Liver (tissue), 3 donors: ENCODE measurements at regions not wholly inside any gene's neighbourhood (a gene's known extent, or its start where the extent isn't known, plus 50 kb on each side); places are given as distances from the start of the nearest gene placed in this dataset.

Source experiments
- CTCF ChIP-seq: fragments of 150-350 bp; IDR thresholded peaks from 2 replicates; pipeline ENCODE4 v1.5.1; 2017; ENCODE audit warnings: improper control_type of control experiment, low read depth, low read length; ENCODE audit not compliant: missing input control
- EGR1 ChIP-seq, 2 donors: IDR thresholded peaks; 2 replicates each; pipeline ENCODE4 v1.6.1; 2016 to 2018; ENCODE audit warnings: antibody characterized with exemption in 2 of 2, low read depth in 2 of 2
- FOXA1 ChIP-seq: IDR thresholded peaks from 2 replicates; pipeline ENCODE4 v1.6.1; 2016; ENCODE audit warnings: antibody characterized with exemption
- MAX ChIP-seq: IDR thresholded peaks from 2 replicates; pipeline ENCODE4 v1.6.1; 2016; ENCODE audit warnings: antibody characterized with exemption
- RAD21 ChIP-seq, 2 donors: IDR thresholded peaks; 2 replicates each; pipeline ENCODE4 v1.6.1; 2016; ENCODE audit warnings: antibody characterized with exemption in 2 of 2, mild to moderate bottlenecking in 2 of 2
- REST ChIP-seq: IDR thresholded peaks from 2 replicates; pipeline ENCODE4 v1.6.1; 2016; ENCODE audit warnings: antibody characterized with exemption, mild to moderate bottlenecking
- SP1 ChIP-seq: IDR thresholded peaks from 2 replicates; pipeline ENCODE4 v1.6.1; 2018; ENCODE audit warnings: antibody characterized with exemption, mild to moderate bottlenecking
- TAF1 ChIP-seq: conservative IDR thresholded peaks from 2 replicates; pipeline ENCODE4 v1.6.1; 2016; ENCODE audit warnings: antibody characterized with exemption, mild to moderate bottlenecking
- YY1 ChIP-seq: IDR thresholded peaks from 2 replicates; pipeline ENCODE4 v1.6.1; 2016; ENCODE audit warnings: antibody characterized with exemption, mild to moderate bottlenecking
- donor health status: healthy.
- donor health status: healthy.

- TF ChIP-seq CTCF (no peak), YY1 (no peak), TAF1 (no peak), REST (no peak), MAX (no peak), EGR1 (IDR thresholded peaks at IDR 0.05; ENCODE audit: low read depth in 2 of 2) (no peak), SP1 (no peak), RAD21 (IDR thresholded peaks at IDR 0.05) (no peak), FOXA1 (no peak)
Observed at GRCh38 chr12:126547905-126548304, 1482.7 kb downstream of the AACS start.
